HL-60 (cell line): ENCODE measurements at regions not wholly inside any gene's neighbourhood (a gene's known extent, or its start where the extent isn't known, plus 50 kb on each side); places are given as distances from the start of the nearest gene placed in this dataset.

Experiments
- CTCF ChIP-seq: IDR thresholded peaks from one replicate; pipeline ENCODE4 v1.5.1; 2011; ENCODE audit warnings: low read length, control low read depth, inconsistent platforms; ENCODE audit not compliant: insufficient read depth
- GABPA ChIP-seq: IDR thresholded peaks from 2 replicates; pipeline ENCODE4 v1.6.1; 2012; ENCODE audit warnings: low read depth
- POLR2AphosphoS5 ChIP-seq: IDR thresholded peaks from 2 replicates; pipeline ENCODE4 v1.6.1; 2012; ENCODE audit warnings: low read depth

DNA sequence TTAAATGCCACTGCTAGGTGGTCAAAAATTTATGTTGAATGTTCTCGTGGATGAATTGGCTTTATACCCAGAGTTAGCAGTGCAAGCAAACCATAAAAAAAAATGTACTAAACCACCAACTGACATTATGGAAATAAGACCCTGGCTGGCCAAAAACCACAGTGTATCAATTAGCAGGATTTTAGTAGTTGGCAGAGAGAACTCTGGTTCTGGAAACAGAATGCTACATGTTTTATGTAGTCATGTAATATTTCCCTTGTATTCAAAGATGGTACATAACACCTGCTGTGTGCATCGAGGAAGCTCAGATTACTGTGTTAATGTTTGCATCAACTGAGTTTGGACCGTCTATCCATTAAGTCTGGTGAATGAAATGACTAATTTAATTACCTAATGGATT is 618.5 kb downstream of the CCSER2 start:
- TF ChIP-seq GABPA = no peak
- TF ChIP-seq CTCF = no peak
- no peak for TF ChIP-seq POLR2AphosphoS5
